Peyer's patch (tissue), 4 donors: ENCODE measurements at regions not wholly inside any gene's neighbourhood (a gene's known extent, or its start where the extent isn't known, plus 50 kb on each side); places are given as distances from the start of the nearest gene placed in this dataset.
"Not testable (repeated sequence)": the region's sequence is repeated elsewhere in the genome, so short reads cannot be mapped to it uniquely, and the experiment has no call there.

Experiments
- DNase-seq, 3 donors: peaks; one replicate each; pipeline ENCODE4 v3.0.0-alpha.2; 2017 to 2019
- H3K27ac ChIP-seq, 4 donors: fragments of 200-600 bp; sonication (generic); one replicate each; pipeline ENCODE4 v1.5.1; 2016 to 2019
- H3K27me3 ChIP-seq, 2 donors: fragments of 200-600 bp; sonication (generic); one replicate each; pipeline ENCODE4 v1.5.1; 2019
- H3K36me3 ChIP-seq, 3 donors: fragments of 200-600 bp; sonication (generic); one replicate each; pipeline ENCODE4 v1.5.1; 2016 to 2019
- H3K4me1 ChIP-seq, 4 donors: fragments of 200-600 bp; sonication (generic); one replicate each; pipeline ENCODE4 v1.5.1; 2016 to 2019
- H3K4me3 ChIP-seq, 4 donors: fragments of 200-600 bp; sonication (generic); 1 replicate in 3 of 4; 2 replicates in 1 of 4; pipeline ENCODE4 v1.5.1; 2016 to 2019; ENCODE audit warnings: mild to moderate bottlenecking in 1 of 4
- H3K9me3 ChIP-seq, 4 donors: fragments of 200-600 bp; sonication (generic); one replicate each; pipeline ENCODE4 v1.5.1; 2016 to 2019; ENCODE audit warnings: mild to moderate bottlenecking in 1 of 4
- CTCF ChIP-seq, 6 experiments: fragments of 450-650 bp in 4 of 6; fragments of 200-600 bp in 2 of 6; sonication (generic) in 1 of 6; IDR thresholded peaks; one replicate each; pipeline ENCODE4 v1.5.1; 2017 to 2019; ENCODE audit warnings: antibody characterized with exemption in 6 of 6, mild to moderate bottlenecking in 3 of 6, moderate library complexity in 1 of 6
- POLR2A ChIP-seq, 2 donors: fragments of 450-650 bp; IDR thresholded peaks; one replicate each; pipeline ENCODE4 v1.5.1; 2017; ENCODE audit warnings: antibody characterized with exemption in 2 of 2, mild to moderate bottlenecking in 2 of 2, moderate library complexity in 2 of 2

- H3K27me3 ChIP-seq, result peaks cover 0 to 13% of the 10 kb centered on the region in 2 donors
- no peak for TF ChIP-seq POLR2A (IDR thresholded peaks at IDR 0.05)
- TF ChIP-seq CTCF (IDR thresholded peaks at IDR 0.05), result no peak
- H3K4me1 ChIP-seq, result peaks cover 0 to 5% (median under 1%) of the 10 kb centered on the region in 4 donors
- H3K27ac ChIP-seq, result no peak overlapping the region
- H3K9me3 ChIP-seq, result no peaks in the 10 kb centered on the region
- DNase-seq, result peak in 1 of 3 donors; percentile 36
- H3K36me3 ChIP-seq, result no peaks in the 10 kb centered on the region
- no peak overlapping the region for H3K4me3 ChIP-seq
Measured at GRCh38 chr5:1639757-1640156, 116.0 kb upstream of the LPCAT1 start.

- Histone ChIP-seq H3K36me3 (no peaks in the 10 kb centered on the region), H3K4me3 (no peak overlapping the region), H3K27me3 (peaks cover 0 to 8% of the 10 kb centered on the region in 2 donors), H3K27ac (no peak overlapping the region), H3K4me1 (peaks cover 0 to 9% (median 4%) of the 10 kb centered on the region in 4 donors), H3K9me3 (no peaks in the 10 kb centered on the region)
- TF ChIP-seq CTCF (IDR thresholded peaks at IDR 0.05) (no peak), POLR2A (IDR thresholded peaks at IDR 0.05) (no peak)
- DNase-seq, result peak in 2 of 3 donors; percentile 31 to 39
Measured at GRCh38 chr5:1638658-1639400, 115.1 kb upstream of the LPCAT1 start.

GRCh38 chr5:1637639-1638481, 114.1 kb upstream of the LPCAT1 start:
- TF ChIP-seq CTCF (IDR thresholded peaks at IDR 0.05), result no peak
- TF ChIP-seq POLR2A (IDR thresholded peaks at IDR 0.05), result no peak
- peaks cover 0 to 9% (median 4%) of the 10 kb centered on the region in 4 donors for H3K4me1 ChIP-seq
- H3K36me3 ChIP-seq, result no peaks in the 10 kb centered on the region
- peak in 2 of 3 donors; percentile 39 to 43 for DNase-seq
- no peak overlapping the region for H3K4me3 ChIP-seq
- no peaks in the 10 kb centered on the region for H3K27me3 ChIP-seq
- H3K27ac ChIP-seq, result no peak overlapping the region
- no peaks in the 10 kb centered on the region for H3K9me3 ChIP-seq

- Histone ChIP-seq H3K4me1 (peaks cover 0 to 9% (median 4%) of the 10 kb centered on the region in 4 donors), H3K4me3 (no peak overlapping the region), H3K36me3 (no peaks in the 10 kb centered on the region), H3K27ac (no peak overlapping the region), H3K27me3 (no peaks in the 10 kb centered on the region), H3K9me3 (no peaks in the 10 kb centered on the region)
- no peak for TF ChIP-seq POLR2A (IDR thresholded peaks at IDR 0.05)
- no peak for TF ChIP-seq CTCF (IDR thresholded peaks at IDR 0.05)
- peak in 2 of 3 donors; percentile 31 to 40 for DNase-seq
Measured at GRCh38 chr5:1636981-1637638, 113.3 kb upstream of the LPCAT1 start.

- H3K4me1 ChIP-seq, result not testable (repeated sequence)
- peak in 2 of 3 donors; percentile 25 to 26 for DNase-seq
Measured at GRCh38 chr5:1636208-1636770, 112.5 kb upstream of the LPCAT1 start.

GRCh38 chr5:1635477-1635876, 111.7 kb upstream of the LPCAT1 start:
- not testable (repeated sequence) for DNase-seq, H3K4me3 ChIP-seq, H3K27ac ChIP-seq, H3K4me1 ChIP-seq, H3K36me3 ChIP-seq, H3K9me3 ChIP-seq, H3K27me3 ChIP-seq

More at GRCh38 chr5:1636208-1636770, 112.5 kb upstream of the LPCAT1 start:
- H3K9me3 ChIP-seq, H3K4me3 ChIP-seq, H3K27ac ChIP-seq, H3K27me3 ChIP-seq, H3K36me3 ChIP-seq: not testable (repeated sequence)
